GM10248 (cell line): ENCODE measurements at regions not wholly inside any gene's neighbourhood (a gene's known extent, or its start where the extent isn't known, plus 50 kb on each side); places are given as distances from the start of the nearest gene placed in this dataset.

Experiments used
- CTCF ChIA-PET: fragments of 300-600 bp; sonication (Branson Sonifier 250); formaldehyde crosslinking; extraction: SDS; loops from one replicate; lab custom pipeline; 2021; ENCODE audit warnings: antibody characterized with exemption; lab: Yijun Ruan, JAX
- POLR2A ChIA-PET: fragments of 350-650 bp; sonication (Branson Sonifier 250); formaldehyde crosslinking; extraction: SDS; loops from one replicate; lab custom pipeline; 2020; ENCODE audit warnings: antibody characterized with exemption; lab: Yijun Ruan, JAX
- DNase-seq: peaks from one replicate; pipeline ENCODE4 v3.0.0; 2012; ENCODE audit errors: extremely low spot score
- TF ChIP-seq, protein P1 (sequence below): IDR thresholded peaks from 2 replicates; pipeline ENCODE4 v1.5.1; 2012; ENCODE audit warnings: mild to moderate bottlenecking, low read depth; ENCODE audit errors: extremely low read depth, missing control alignments, control extremely low read depth

DNA sequence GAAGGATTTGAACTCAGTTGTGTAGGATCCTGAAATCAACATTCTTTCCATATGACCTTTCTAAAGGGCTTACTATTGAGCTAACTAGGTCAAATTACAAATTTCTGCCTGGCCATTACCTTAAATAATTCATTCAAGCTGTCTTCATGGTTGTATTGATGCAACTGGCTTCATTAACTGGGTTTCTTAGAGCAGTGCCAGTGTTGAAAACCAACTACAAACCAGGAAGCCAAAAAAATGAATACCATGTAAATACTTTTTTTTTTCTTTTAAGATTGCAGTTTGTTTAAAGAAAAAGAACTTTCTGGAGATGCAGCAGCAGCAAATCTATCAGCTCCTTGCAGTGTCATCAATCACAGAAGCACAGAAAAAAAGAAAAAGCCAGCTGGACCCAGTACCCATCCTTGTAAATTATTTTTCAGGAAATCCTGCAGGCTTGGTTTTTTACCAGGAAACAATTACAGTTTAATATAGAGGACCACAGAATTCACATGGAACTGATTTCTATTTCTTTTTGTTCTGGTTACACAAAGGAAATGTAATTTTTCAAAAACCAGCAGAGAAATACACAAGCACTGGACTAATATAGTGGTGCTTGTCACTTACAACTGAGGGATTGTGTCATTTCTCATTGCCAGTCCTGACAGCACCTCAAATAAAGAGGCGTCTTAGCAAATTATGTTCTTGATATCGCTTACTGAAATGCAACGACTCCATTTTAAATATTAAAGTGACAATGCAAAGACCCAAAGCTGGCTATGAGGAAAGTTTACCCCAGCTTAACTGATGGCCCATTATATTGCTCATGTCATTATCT, 131.9 kb downstream of the TMEM26 start:
- DNase-seq = no peak
- TF ChIP-seq, protein P1, sequence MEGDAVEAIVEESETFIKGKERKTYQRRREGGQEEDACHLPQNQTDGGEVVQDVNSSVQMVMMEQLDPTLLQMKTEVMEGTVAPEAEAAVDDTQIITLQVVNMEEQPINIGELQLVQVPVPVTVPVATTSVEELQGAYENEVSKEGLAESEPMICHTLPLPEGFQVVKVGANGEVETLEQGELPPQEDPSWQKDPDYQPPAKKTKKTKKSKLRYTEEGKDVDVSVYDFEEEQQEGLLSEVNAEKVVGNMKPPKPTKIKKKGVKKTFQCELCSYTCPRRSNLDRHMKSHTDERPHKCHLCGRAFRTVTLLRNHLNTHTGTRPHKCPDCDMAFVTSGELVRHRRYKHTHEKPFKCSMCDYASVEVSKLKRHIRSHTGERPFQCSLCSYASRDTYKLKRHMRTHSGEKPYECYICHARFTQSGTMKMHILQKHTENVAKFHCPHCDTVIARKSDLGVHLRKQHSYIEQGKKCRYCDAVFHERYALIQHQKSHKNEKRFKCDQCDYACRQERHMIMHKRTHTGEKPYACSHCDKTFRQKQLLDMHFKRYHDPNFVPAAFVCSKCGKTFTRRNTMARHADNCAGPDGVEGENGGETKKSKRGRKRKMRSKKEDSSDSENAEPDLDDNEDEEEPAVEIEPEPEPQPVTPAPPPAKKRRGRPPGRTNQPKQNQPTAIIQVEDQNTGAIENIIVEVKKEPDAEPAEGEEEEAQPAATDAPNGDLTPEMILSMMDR = no peak
- ChIA-PET POLR2A (no interaction called here), CTCF (interaction anchor here (1.0 kb wide), 1 partner anchor 10 kb away, joined by 4 read pairs; no protein-coding TSS in a partner anchor)

DNA sequence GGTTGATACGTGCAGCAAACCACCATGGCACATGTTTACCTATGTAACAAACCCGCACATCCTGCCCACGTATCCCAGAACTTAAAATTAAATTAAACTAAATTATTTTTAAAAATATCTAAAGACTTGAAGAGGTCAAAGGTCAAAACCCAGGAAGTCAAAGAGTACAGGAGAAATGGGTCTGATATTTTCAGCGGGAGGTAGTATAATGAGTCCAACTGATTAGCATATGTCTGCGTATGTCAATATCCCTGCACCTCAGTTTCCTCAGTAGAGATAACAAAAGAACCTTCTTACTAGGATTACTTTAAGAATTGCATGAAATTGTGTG, 133.0 kb downstream of the TMEM26 start:
- DNase-seq = no peak
- POLR2A ChIA-PET = no interaction called here
- CTCF ChIA-PET = no interaction called here
- TF ChIP-seq, protein P1 = no peak

DNA sequence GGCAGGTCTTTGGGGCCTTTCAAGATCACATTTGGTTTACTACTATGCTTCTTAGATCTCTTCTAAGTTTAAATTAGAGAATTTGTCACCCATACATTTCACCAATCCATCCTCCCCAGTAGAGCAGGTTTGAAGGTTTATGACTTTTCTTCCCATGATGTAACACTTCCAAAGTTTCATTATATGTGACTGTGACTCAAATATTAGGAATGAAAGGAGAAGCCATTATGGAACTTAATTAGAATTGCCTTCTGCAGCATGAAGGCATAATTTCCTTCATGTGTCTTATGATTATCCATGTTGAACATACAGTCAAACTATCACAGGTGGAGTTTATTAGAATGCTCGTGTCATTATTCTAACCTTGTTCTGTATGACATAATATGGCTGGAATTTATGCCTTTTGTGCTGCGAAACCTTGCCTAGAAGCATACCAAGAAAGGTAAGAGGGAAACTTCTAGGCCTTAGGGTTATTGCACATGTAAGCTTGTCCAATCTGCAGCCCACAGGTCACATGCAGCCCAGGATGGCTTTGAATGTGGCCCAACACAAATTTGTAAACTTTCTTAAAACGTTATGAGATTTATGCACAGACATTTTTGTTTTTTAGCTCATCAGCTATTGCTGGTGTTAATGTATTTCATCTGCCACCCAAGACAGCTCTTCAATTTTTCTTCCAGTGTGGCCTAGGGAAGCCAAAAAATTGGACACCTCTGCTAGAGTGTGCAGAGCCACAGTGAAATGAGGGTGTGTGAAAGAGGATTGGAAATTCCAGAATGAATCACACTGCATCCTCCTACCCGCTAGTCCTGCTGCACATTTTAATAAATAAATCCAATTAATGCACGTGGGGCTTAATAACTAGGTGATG, 133.6 kb downstream of the TMEM26 start:
- DNase-seq = no peak
- TF ChIP-seq, protein P1 = no peak
- POLR2A ChIA-PET = no interaction called here
- CTCF ChIA-PET = no interaction called here

DNA sequence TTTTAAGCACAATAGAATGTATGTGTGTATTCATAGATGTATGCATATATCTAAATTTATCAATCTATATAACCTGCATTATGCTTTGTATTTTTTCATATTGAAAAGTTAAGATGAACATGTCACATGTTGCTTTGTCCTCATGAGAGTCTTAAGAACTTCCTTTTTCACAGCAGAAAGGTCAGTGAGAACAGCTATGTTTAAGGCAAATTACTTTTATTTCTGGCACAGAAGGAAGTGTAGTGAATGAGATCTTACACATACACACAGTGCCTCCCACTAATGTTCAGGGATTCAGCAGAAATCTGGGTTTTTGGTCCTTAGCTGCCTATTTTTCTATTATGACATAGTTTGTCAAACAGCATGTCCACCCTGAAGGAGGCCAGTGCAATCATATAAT, 134.8 kb downstream of the TMEM26 start:
- CTCF ChIA-PET = no interaction called here
- DNase-seq = no peak
- TF ChIP-seq, protein P1 = no peak
- POLR2A ChIA-PET = no interaction called here

DNA sequence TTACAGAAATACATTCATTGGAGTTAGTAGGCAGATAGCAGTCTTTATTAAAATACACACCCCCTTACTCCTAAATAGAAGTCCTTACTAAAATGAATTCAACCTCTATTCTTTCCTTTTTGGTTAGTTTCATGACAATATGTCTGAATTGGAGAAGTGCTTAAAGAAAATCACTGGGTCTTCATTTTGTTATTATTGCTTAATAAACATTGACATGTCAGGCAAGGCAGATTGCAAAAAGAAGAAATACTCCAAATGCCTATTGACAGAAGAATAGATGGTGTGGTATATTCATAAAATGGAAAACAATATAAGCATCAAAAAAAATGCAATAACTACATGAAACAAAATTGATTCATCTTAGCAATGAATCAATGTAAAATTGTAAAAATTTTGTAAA, 135.5 kb downstream of the TMEM26 start:
- POLR2A ChIA-PET = no interaction called here
- TF ChIP-seq, protein P1 = no peak

DNA sequence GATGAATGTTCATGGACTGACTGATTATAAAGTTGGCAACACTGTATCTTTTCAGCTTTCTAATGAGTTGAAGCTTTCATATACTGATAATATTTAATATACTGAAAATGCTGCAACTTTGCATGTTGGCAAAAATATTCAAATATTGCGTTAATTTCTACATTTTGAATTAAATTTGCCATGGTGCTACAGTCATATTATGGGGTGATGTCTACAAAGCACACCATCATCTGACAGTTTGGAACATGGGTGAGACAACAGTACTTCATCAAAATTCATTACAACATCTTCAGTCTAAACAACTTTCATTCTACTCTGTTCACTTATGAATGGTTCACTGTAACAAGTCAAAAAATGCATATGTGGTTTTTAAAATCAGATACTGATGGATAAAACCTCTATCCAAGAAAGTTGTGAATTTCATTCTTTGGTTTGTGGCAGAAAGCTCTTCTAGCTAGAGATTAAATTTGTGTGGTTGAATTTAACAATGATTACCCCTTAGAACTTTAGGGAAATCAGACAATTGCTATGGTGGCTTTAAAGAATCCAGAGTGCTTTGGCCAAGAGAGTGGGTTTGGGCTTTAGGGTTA, 136.4 kb downstream of the TMEM26 start:
- DNase-seq = no peak
- ChIA-PET POLR2A (no interaction called here), CTCF (no interaction called here)
- TF ChIP-seq, protein P1 = no peak

More for the DNA sequence above, 135.5 kb downstream of the TMEM26 start:
- CTCF ChIA-PET = no interaction called here
- DNase-seq = no peak
